ENCODE measurements at regions not wholly inside any gene's neighbourhood (a gene's known extent, or its start where the extent isn't known, plus 50 kb on each side); places are given as distances from the start of the nearest gene placed in this dataset.
"Not testable (repeated sequence)": the region's sequence is repeated elsewhere in the genome, so short reads cannot be mapped to it uniquely, and the experiment has no call there.

- DNase-seq (ENCODE audit: low spot score), result no peak
These were observed 584.3 kb downstream of the ADCYAP1 start for GRCh38 chr18:1488957-1489356.

- DNase-seq (ENCODE audit: low spot score), result no peak
These were observed 590.7 kb downstream of the ADCYAP1 start for GRCh38 chr18:1495387-1495786.

- DNase-seq (ENCODE audit: low spot score), result no peak
These were observed 591.4 kb downstream of the ADCYAP1 start for GRCh38 chr18:1496096-1496495.

- DNase-seq (ENCODE audit: low spot score), result no peak
These were observed 593.5 kb downstream of the ADCYAP1 start for GRCh38 chr18:1498216-1498615.

GRCh38 chr18:1499265-1499664 is 594.6 kb downstream of the ADCYAP1 start:
- DNase-seq (ENCODE audit: low spot score), result no peak

GRCh38 chr18:1503847-1504246 is 599.2 kb downstream of the ADCYAP1 start:
- no peak for DNase-seq (ENCODE audit: low spot score)

- DNase-seq (ENCODE audit: low spot score), result no peak
These were observed 601.2 kb downstream of the ADCYAP1 start for GRCh38 chr18:1505856-1506255.

GRCh38 chr18:1510542-1511179 is 606.0 kb downstream of the ADCYAP1 start:
- no peak for DNase-seq (ENCODE audit: low spot score)

- DNase-seq (ENCODE audit: low spot score), result no peak
These were observed 607.1 kb downstream of the ADCYAP1 start for GRCh38 chr18:1511619-1512311.

- no peak for DNase-seq (ENCODE audit: low spot score)
These were observed 608.8 kb downstream of the ADCYAP1 start for GRCh38 chr18:1513519-1513918.

GRCh38 chr18:1521588-1522248 is 617.0 kb downstream of the ADCYAP1 start:
- DNase-seq (ENCODE audit: low spot score), result not testable (repeated sequence)

GRCh38 chr18:1522249-1522615 is 617.6 kb downstream of the ADCYAP1 start:
- no peak for DNase-seq (ENCODE audit: low spot score)

GRCh38 chr18:1526991-1527390 is 622.3 kb downstream of the ADCYAP1 start:
- DNase-seq (ENCODE audit: low spot score), result no peak

- DNase-seq (ENCODE audit: low spot score), result no peak
These were observed 623.1 kb downstream of the ADCYAP1 start for GRCh38 chr18:1527805-1528204.

- no peak for DNase-seq (ENCODE audit: low spot score)
These were observed 623.8 kb downstream of the ADCYAP1 start for GRCh38 chr18:1528447-1528846.

GRCh38 chr18:1528964-1529509 is 624.4 kb downstream of the ADCYAP1 start:
- no peak for DNase-seq (ENCODE audit: low spot score)

- no peak for DNase-seq (ENCODE audit: low spot score)
These were observed 626.0 kb downstream of the ADCYAP1 start for GRCh38 chr18:1530650-1531049.

- no peak for DNase-seq (ENCODE audit: low spot score)
These were observed 634.6 kb downstream of the ADCYAP1 start for GRCh38 chr18:1539276-1539675.

- DNase-seq (ENCODE audit: low spot score), result no peak
These were observed 636.8 kb downstream of the ADCYAP1 start for GRCh38 chr18:1541478-1541877.

GRCh38 chr18:1542230-1542774 is 637.6 kb downstream of the ADCYAP1 start:
- no peak for DNase-seq (ENCODE audit: low spot score)

- DNase-seq (ENCODE audit: low spot score), result no peak
These were observed 639.3 kb downstream of the ADCYAP1 start for GRCh38 chr18:1544016-1544415.

- not testable (repeated sequence) for DNase-seq (ENCODE audit: low spot score)
These were observed 653.0 kb downstream of the ADCYAP1 start for GRCh38 chr18:1557711-1558110.

GRCh38 chr18:1559563-1559962 is 654.9 kb downstream of the ADCYAP1 start:
- DNase-seq (ENCODE audit: low spot score), result no peak

All from iPS-NIHi11 (cell line).